Caco-2 (cell line): ENCODE measurements at regions not wholly inside any gene's neighbourhood (a gene's known extent, or its start where the extent isn't known, plus 50 kb on each side); places are given as distances from the start of the nearest gene placed in this dataset.

ENCODE experiments used
- BruUV-seq: library from RNA; stranded (reverse); fragments of 400-500 nt; replicated peaks from 2 replicates; lab custom pipeline; 2021; lab: Mats Ljungman, UMichigan
- CTCF ChIA-PET: fragments of 300-600 bp; sonication (Branson Sonifier 250); formaldehyde crosslinking; loops from one replicate; lab custom pipeline; 2022; ENCODE audit warnings: antibody characterized with exemption; lab: Charles Lee
- POLR2A ChIA-PET: fragments of 300-600 bp; sonication (Branson Sonifier 250); formaldehyde crosslinking; loops from one replicate; lab custom pipeline; 2022; ENCODE audit warnings: antibody characterized with exemption; lab: Charles Lee
- DNase-seq, 2 experiments: peaks; one replicate each; pipeline versions ENCODE4 v3.0.0 to v3.0.0-alpha.2; 2020 to 2022
- H3K27me3 ChIP-seq: replicated peaks from 2 replicates; pipeline ENCODE4 v1.6.0; 2011; ENCODE audit warnings: low read length; ENCODE audit not compliant: control insufficient read depth, insufficient read depth
- H3K36me3 ChIP-seq: 2 replicates; pipeline ENCODE4 v1.5.1; 2011; ENCODE audit warnings: low read length; ENCODE audit not compliant: control insufficient read depth, insufficient read depth
- H3K4me1 ChIP-seq: fragments of 250-450 bp; sonication (Bioruptor Pico); 2 replicates; pipeline ENCODE4 v1.5.1; 2020; ENCODE audit warnings: mild to moderate bottlenecking
- H3K4me3 ChIP-seq: 2 replicates; pipeline ENCODE4 v1.5.1; 2011; ENCODE audit warnings: low read depth, mild to moderate bottlenecking, control low read depth, low read length
- H3K9me3 ChIP-seq: fragments of 250-450 bp; sonication (Bioruptor Pico); 2 replicates; pipeline ENCODE4 v1.5.1; 2020; ENCODE audit warnings: mild to moderate bottlenecking, moderate library complexity
- H3K27ac Mint-ChIP-seq: one replicate; pipeline ENCODE4 v1.8.0; 2022; ENCODE audit warnings: mixed read lengths; ENCODE audit not compliant: unreplicated experiment
- H3K27me3 Mint-ChIP-seq: one replicate; pipeline ENCODE4 v1.8.0; 2022; ENCODE audit warnings: mixed read lengths; ENCODE audit not compliant: insufficient read depth, unreplicated experiment
- H3K36me3 Mint-ChIP-seq: one replicate; pipeline ENCODE4 v1.8.0; 2022; ENCODE audit warnings: mild to moderate bottlenecking, mixed read lengths; ENCODE audit not compliant: insufficient read depth, unreplicated experiment
- H3K4me1 Mint-ChIP-seq: one replicate; pipeline ENCODE4 v1.8.0; 2022; ENCODE audit warnings: low read depth, mixed read lengths; ENCODE audit not compliant: unreplicated experiment
- H3K4me3 Mint-ChIP-seq: one replicate; pipeline ENCODE4 v1.8.0; 2022; ENCODE audit warnings: mild to moderate bottlenecking, moderate library complexity, mixed read lengths; ENCODE audit not compliant: unreplicated experiment
- H3K9me3 Mint-ChIP-seq: one replicate; pipeline ENCODE4 v1.8.0; 2022; ENCODE audit warnings: mixed read lengths; ENCODE audit not compliant: unreplicated experiment
- intact Hi-C: fragments of 100-400 bp; cut with micrococcal nuclease; formaldehyde crosslinking; loops from one replicate; pipeline ENCODE4 v1.10.0; 2022; ENCODE audit not compliant: unreplicated experiment
- TF ChIP-seq, protein P1 (sequence below), 2 experiments: fragments of 200-600 bp in 1 of 2; IDR thresholded peaks; 1 replicate in 1 of 2; 2 replicates in 1 of 2; pipeline versions ENCODE4 v1.5.1 to v1.8.0; 2011 to 2022; ENCODE audit warnings: antibody characterized with exemption in 1 of 2, control low read depth in 1 of 2, inconsistent platforms in 1 of 2, low read depth in 1 of 2, low read length in 1 of 2, mild to moderate bottlenecking in 1 of 2, moderate library complexity in 1 of 2; ENCODE audit not compliant: insufficient read depth in 1 of 2, severe bottlenecking in 1 of 2, unreplicated experiment in 1 of 2

DNA sequence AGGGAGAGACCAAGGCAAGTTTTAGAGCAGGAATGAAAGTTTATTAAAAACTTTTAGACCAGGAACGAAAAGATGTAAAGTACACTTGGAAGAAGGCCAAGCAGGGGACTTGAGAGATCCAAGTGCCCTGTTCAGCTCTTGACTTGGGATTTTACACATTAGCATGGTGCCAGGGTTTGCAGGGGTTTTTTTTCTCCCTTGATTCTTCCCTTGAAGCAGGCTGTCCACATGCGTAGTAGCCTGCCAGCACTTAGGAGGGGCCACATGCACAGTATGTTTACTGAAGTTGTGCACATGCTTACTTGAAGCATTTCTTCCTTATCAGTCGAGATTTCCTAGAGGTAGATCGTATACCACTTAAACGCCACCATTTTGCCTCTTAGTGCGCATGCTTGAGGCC is 277.5 kb upstream of the AGTR1 start:
- CTCF ChIA-PET = no interaction called here

DNA sequence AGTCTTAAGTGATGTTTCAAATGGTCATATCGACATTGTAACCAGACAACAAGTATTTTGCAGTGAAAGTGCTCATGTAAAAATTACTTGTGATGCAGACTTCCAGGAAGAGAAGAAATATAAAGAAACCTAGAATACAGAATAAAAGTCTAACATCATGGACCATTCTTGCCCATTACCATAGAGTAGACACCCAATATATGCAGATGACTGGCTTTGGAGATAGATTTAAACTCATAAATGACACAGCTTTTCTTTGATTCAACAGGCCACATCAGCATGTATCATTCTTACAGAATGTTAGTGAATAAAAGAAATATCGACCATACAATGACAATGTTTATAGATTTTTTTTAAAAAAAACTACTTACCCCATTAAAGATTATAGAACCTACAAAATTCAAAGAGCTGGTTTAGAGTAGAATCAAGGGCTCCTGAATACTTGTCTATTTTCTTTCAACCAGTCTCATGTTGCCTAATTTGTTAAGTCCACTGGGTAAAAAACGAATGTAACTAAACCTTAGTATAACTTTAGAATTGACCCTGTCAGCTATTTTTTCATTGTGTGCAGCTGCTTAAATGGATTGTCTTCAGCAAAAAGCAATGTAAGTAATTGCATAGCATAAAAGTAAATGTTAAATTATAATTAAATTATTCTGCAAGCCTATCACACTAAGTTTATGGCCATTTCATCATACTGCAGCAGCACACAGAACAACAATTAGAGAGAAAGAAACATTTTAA is 268.7 kb upstream of the AGTR1 start:
- TF ChIP-seq, protein P1, sequence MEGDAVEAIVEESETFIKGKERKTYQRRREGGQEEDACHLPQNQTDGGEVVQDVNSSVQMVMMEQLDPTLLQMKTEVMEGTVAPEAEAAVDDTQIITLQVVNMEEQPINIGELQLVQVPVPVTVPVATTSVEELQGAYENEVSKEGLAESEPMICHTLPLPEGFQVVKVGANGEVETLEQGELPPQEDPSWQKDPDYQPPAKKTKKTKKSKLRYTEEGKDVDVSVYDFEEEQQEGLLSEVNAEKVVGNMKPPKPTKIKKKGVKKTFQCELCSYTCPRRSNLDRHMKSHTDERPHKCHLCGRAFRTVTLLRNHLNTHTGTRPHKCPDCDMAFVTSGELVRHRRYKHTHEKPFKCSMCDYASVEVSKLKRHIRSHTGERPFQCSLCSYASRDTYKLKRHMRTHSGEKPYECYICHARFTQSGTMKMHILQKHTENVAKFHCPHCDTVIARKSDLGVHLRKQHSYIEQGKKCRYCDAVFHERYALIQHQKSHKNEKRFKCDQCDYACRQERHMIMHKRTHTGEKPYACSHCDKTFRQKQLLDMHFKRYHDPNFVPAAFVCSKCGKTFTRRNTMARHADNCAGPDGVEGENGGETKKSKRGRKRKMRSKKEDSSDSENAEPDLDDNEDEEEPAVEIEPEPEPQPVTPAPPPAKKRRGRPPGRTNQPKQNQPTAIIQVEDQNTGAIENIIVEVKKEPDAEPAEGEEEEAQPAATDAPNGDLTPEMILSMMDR (IDR thresholded peaks at IDR 0.05; ENCODE audit: insufficient read depth in 1 of 2, low read depth in 1 of 2, low read length in 1 of 2, severe bottlenecking in 1 of 2, unreplicated experiment in 1 of 2) = no peak
- no peak for DNase-seq
- H3K27me3 Mint-ChIP-seq = no peaks in the 10 kb centered on the region
- Histone ChIP-seq H3K4me1 (no peaks in the 10 kb centered on the region), H3K36me3 (no peaks in the 10 kb centered on the region), H3K9me3 (no peaks in the 10 kb centered on the region), H3K27me3 (no peaks in the 10 kb centered on the region), H3K4me3 (no peak overlapping the region)
- H3K36me3 Mint-ChIP-seq = no peaks in the 10 kb centered on the region
- no TSS peak for BruUV-seq
- ChIA-PET POLR2A (no interaction called here), CTCF (interaction anchor here (0.5 kb wide), 1 partner anchor 1029 kb away, joined by 4 read pairs; no protein-coding TSS in a partner anchor)
- H3K27ac Mint-ChIP-seq = no peak overlapping the region
- intact Hi-C loops = no loop called here
- no peak overlapping the region for H3K4me3 Mint-ChIP-seq
- no peaks in the 10 kb centered on the region for H3K4me1 Mint-ChIP-seq
- no peaks in the 10 kb centered on the region for H3K9me3 Mint-ChIP-seq

More for the DNA sequence above, 277.5 kb upstream of the AGTR1 start:
- POLR2A ChIA-PET = no interaction called here
- TF ChIP-seq, protein P1 (IDR thresholded peaks at IDR 0.05; ENCODE audit: insufficient read depth in 1 of 2, low read depth in 1 of 2, low read length in 1 of 2, severe bottlenecking in 1 of 2, unreplicated experiment in 1 of 2) = no peak
- Mint-ChIP-seq H3K36me3 (no peaks in the 10 kb centered on the region), H3K27ac (no peak overlapping the region), H3K9me3 (no peaks in the 10 kb centered on the region), H3K27me3 (no peaks in the 10 kb centered on the region), H3K4me3 (no peak overlapping the region), H3K4me1 (no peaks in the 10 kb centered on the region)
- H3K36me3 ChIP-seq = no peaks in the 10 kb centered on the region
- intact Hi-C loops = no loop called here
- no peaks in the 10 kb centered on the region for H3K27me3 ChIP-seq
- no peaks in the 10 kb centered on the region for H3K9me3 ChIP-seq
- no peak for DNase-seq
- H3K4me3 ChIP-seq = no peak overlapping the region
- no peaks in the 10 kb centered on the region for H3K4me1 ChIP-seq
- BruUV-seq = no TSS peak

DNA sequence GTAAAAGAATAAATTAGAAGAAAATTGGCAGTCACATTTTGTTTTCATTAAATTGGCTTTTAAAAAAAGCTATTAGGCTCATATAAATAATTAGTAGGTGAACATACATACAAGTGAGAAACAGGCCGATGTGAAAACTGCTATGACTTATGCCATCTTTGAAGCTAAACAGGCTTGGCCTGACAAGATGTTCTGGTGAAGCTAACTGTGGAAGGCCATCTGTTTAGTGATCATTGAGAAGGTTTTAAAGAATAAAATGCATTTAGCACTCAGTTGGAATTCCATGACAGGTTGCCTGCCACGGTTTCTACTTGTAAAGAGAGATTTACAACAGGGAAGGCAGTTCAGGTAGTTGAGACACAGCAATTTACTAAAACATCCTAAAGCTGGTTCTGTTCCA is 264.0 kb upstream of the AGTR1 start:
- POLR2A ChIA-PET = no interaction called here

More for the DNA sequence above, 264.0 kb upstream of the AGTR1 start:
- Mint-ChIP-seq H3K36me3 (no peaks in the 10 kb centered on the region), H3K9me3 (no peaks in the 10 kb centered on the region), H3K4me1 (no peaks in the 10 kb centered on the region), H3K27me3 (no peaks in the 10 kb centered on the region), H3K27ac (no peak overlapping the region), H3K4me3 (no peak overlapping the region)
- H3K36me3 ChIP-seq = no peaks in the 10 kb centered on the region
- no peaks in the 10 kb centered on the region for H3K27me3 ChIP-seq
- H3K4me1 ChIP-seq = no peaks in the 10 kb centered on the region
- CTCF ChIA-PET = no interaction called here
- intact Hi-C loops = no loop called here
- H3K4me3 ChIP-seq = no peak overlapping the region
- no peaks in the 10 kb centered on the region for H3K9me3 ChIP-seq
- TF ChIP-seq, protein P1 (IDR thresholded peaks at IDR 0.05; ENCODE audit: insufficient read depth in 1 of 2, low read depth in 1 of 2, low read length in 1 of 2, severe bottlenecking in 1 of 2, unreplicated experiment in 1 of 2) = no peak
- DNase-seq = no peak
- BruUV-seq = no TSS peak
